ENCODE measurements at regions not wholly inside any gene's neighbourhood (a gene's known extent, or its start where the extent isn't known, plus 50 kb on each side); places are given as distances from the start of the nearest gene placed in this dataset.

DNA sequence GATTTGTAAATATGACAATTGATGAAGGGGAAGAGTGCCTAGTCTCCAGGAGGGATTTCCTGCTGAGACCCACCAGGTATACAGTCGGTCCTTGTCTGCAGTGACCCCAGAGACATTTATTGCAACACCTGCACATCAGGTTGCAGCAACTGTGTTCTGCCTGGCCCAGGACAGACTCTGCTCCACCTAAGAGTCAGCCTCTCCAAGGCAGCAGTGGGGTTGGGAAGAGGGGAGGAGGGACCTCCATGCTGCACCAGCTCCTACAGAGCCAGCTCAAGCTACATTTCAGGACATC is 120.4 kb upstream of the IRF2BP2 start:
- H3K4me1 ChIP-seq (ENCODE audit: control insufficient read depth, insufficient read depth, low read length), result peaks cover 43% of the 10 kb centered on the region
- DNase-seq (ENCODE audit: low read depth, low spot score) (no peak), ATAC-seq (peak; percentile 49)
- POLR2A ChIA-PET, result no interaction called here
- H3K4me3 ChIP-seq (ENCODE audit: low read depth in 2 of 2, low read length in 2 of 2), result no peak overlapping the region
- CTCF ChIA-PET, result no interaction called here
- intact Hi-C loops (cut with micrococcal nuclease; ENCODE audit: unreplicated experiment), result no loop called here
- no peaks in the 10 kb centered on the region for H3K27me3 ChIP-seq (ENCODE audit: control insufficient read depth, insufficient read depth, low read length)
- in situ Hi-C loops (cut with HindIII; ENCODE audit: low pct_unique_long_range_greater_than_20kb, low sequenced_read_pairs), result loop anchor here (25.0 kb wide), 1 partner anchor 257 kb away; no protein-coding TSS in a partner anchor
- H3K27ac ChIP-seq (ENCODE audit: low read length), result peak overlapping the region; percentile 95
- no peaks in the 10 kb centered on the region for H3K9me3 ChIP-seq (ENCODE audit: control insufficient read depth, insufficient read depth, low read depth, low read length)
- TF ChIP-seq TCF7L2 (IDR thresholded peaks at IDR 0.05; ENCODE audit: low read depth, low read length), result no peak
- no peak for TF ChIP-seq REST (IDR thresholded peaks at IDR 0.05; ENCODE audit: insufficient read depth in 1 of 2, low read depth in 2 of 2, low read length in 1 of 2)
- no peak for TF ChIP-seq POLR2AphosphoS5 (IDR thresholded peaks at IDR 0.05; ENCODE audit: low read depth, low read length)
- no peaks in the 10 kb centered on the region for H3K36me3 ChIP-seq (ENCODE audit: control insufficient read depth, insufficient read depth, low read length)
- BruUV-seq (replicated peaks), result no TSS peak

- no TSS peak for BruUV-seq (replicated peaks)
- Histone ChIP-seq H3K27ac (ENCODE audit: low read length) (peak overlapping the region; percentile 95), H3K36me3 (ENCODE audit: control insufficient read depth, insufficient read depth, low read length) (no peaks in the 10 kb centered on the region), H3K9me3 (ENCODE audit: control insufficient read depth, insufficient read depth, low read depth, low read length) (no peaks in the 10 kb centered on the region), H3K4me1 (ENCODE audit: control insufficient read depth, insufficient read depth, low read length) (peaks cover 49% of the 10 kb centered on the region), H3K4me3 (ENCODE audit: low read depth in 2 of 2, low read length in 2 of 2) (no peak overlapping the region), H3K27me3 (ENCODE audit: control insufficient read depth, insufficient read depth, low read length) (no peaks in the 10 kb centered on the region)
- no peak for ATAC-seq
- CTCF ChIA-PET, result no interaction called here
- POLR2A ChIA-PET, result no interaction called here
- in situ Hi-C loops (cut with HindIII; ENCODE audit: low pct_unique_long_range_greater_than_20kb, low sequenced_read_pairs), result loop anchor here (25.0 kb wide), 1 partner anchor 257 kb away; no protein-coding TSS in a partner anchor
- no peak for DNase-seq (ENCODE audit: low read depth, low spot score)
- intact Hi-C loops (cut with micrococcal nuclease; ENCODE audit: unreplicated experiment), result loop anchor here (10.0 kb wide), 1 partner anchor 235 kb away; no protein-coding TSS in a partner anchor
- TF ChIP-seq TCF7L2 (IDR thresholded peaks at IDR 0.05; ENCODE audit: low read depth, low read length) (no peak), POLR2AphosphoS5 (IDR thresholded peaks at IDR 0.05; ENCODE audit: low read depth, low read length) (no peak), REST (IDR thresholded peaks at IDR 0.05; ENCODE audit: insufficient read depth in 1 of 2, low read depth in 2 of 2, low read length in 1 of 2) (no peak), SIN3A (IDR thresholded peaks at IDR 0.05; ENCODE audit: borderline replicate concordance, insufficient read depth, low read depth, low read length) (no peak)
- TF ChIP-seq, protein P1, sequence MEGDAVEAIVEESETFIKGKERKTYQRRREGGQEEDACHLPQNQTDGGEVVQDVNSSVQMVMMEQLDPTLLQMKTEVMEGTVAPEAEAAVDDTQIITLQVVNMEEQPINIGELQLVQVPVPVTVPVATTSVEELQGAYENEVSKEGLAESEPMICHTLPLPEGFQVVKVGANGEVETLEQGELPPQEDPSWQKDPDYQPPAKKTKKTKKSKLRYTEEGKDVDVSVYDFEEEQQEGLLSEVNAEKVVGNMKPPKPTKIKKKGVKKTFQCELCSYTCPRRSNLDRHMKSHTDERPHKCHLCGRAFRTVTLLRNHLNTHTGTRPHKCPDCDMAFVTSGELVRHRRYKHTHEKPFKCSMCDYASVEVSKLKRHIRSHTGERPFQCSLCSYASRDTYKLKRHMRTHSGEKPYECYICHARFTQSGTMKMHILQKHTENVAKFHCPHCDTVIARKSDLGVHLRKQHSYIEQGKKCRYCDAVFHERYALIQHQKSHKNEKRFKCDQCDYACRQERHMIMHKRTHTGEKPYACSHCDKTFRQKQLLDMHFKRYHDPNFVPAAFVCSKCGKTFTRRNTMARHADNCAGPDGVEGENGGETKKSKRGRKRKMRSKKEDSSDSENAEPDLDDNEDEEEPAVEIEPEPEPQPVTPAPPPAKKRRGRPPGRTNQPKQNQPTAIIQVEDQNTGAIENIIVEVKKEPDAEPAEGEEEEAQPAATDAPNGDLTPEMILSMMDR (IDR thresholded peaks at IDR 0.05), result no peak
Measured at GRCh38 chr1:234729561-234730474, 119.8 kb upstream of the IRF2BP2 start.

All from Panc1 (cell line).